Tibial nerve (tissue), 4 donors: ENCODE measurements at regions not wholly inside any gene's neighbourhood (a gene's known extent, or its start where the extent isn't known, plus 50 kb on each side); places are given as distances from the start of the nearest gene placed in this dataset.

Experiments
- DNase-seq, 2 donors: peaks; one replicate each; pipeline ENCODE4 v3.0.0-alpha.2; 2019; ENCODE audit warnings: low spot score in 2 of 2
- H3K27ac ChIP-seq, 4 donors: fragments of 200-600 bp; sonication (generic) in 3 of 4; one replicate each; pipeline ENCODE4 v1.5.1; 2017 to 2019; ENCODE audit warnings: mild to moderate bottlenecking in 1 of 4
- H3K27me3 ChIP-seq, 2 donors: fragments of 200-600 bp; sonication (generic) in 1 of 2; one replicate each; pipeline versions ENCODE4 v1.5.1 to v1.6.0; 2017 to 2019
- H3K36me3 ChIP-seq, 3 donors: fragments of 200-600 bp; sonication (generic); one replicate each; pipeline ENCODE4 v1.5.1; 2018 to 2019
- H3K4me1 ChIP-seq, 4 donors: fragments of 200-600 bp; sonication (generic) in 3 of 4; one replicate each; pipeline ENCODE4 v1.5.1; 2017 to 2019
- H3K4me3 ChIP-seq, 4 donors: fragments of 200-600 bp; sonication (generic) in 3 of 4; one replicate each; pipeline ENCODE4 v1.5.1; 2017 to 2019; ENCODE audit warnings: mild to moderate bottlenecking in 1 of 4, moderate library complexity in 1 of 4
- H3K9me3 ChIP-seq, 4 donors: fragments of 200-600 bp; sonication (generic) in 3 of 4; one replicate each; pipeline ENCODE4 v1.5.1; 2017 to 2019
- EP300 ChIP-seq, 2 donors: sonication (generic); formaldehyde crosslinking; IDR thresholded peaks; one replicate each; pipeline ENCODE4 v1.6.1; 2017; ENCODE audit warnings: antibody characterized with exemption in 2 of 2, mild to moderate bottlenecking in 1 of 2
- POLR2A ChIP-seq, 2 donors: fragments of 450-650 bp; IDR thresholded peaks; one replicate each; pipeline ENCODE4 v1.6.1; 2017; ENCODE audit warnings: antibody characterized with exemption in 2 of 2, mild to moderate bottlenecking in 2 of 2, moderate library complexity in 2 of 2
- WGBS, 2 donors: methylation state at CpG; one replicate each; pipeline ENCODE4 v1.1.5; 2018; 5-methylcytosine and 5-hydroxymethylcytosine counted together
- TF ChIP-seq, protein P1 (sequence below), 5 experiments: fragments of 200-600 bp in 3 of 5; fragments of 450-650 bp in 2 of 5; sonication (generic) in 3 of 5; IDR thresholded peaks; one replicate each; pipeline ENCODE4 v1.5.1; 2016 to 2019; ENCODE audit warnings: antibody characterized with exemption in 5 of 5, mild to moderate bottlenecking in 3 of 5, moderate library complexity in 2 of 5

- Histone ChIP-seq H3K27me3 (no peaks in the 10 kb centered on the region), H3K4me3 (no peak overlapping the region), H3K36me3 (no peaks in the 10 kb centered on the region), H3K9me3 (no peaks in the 10 kb centered on the region), H3K27ac (no peak overlapping the region), H3K4me1 (no peaks in the 10 kb centered on the region)
- 68 to 72% methylated on average over 4 of the region's 4 CpGs for WGBS, 2 donors
- TF ChIP-seq, protein P1, sequence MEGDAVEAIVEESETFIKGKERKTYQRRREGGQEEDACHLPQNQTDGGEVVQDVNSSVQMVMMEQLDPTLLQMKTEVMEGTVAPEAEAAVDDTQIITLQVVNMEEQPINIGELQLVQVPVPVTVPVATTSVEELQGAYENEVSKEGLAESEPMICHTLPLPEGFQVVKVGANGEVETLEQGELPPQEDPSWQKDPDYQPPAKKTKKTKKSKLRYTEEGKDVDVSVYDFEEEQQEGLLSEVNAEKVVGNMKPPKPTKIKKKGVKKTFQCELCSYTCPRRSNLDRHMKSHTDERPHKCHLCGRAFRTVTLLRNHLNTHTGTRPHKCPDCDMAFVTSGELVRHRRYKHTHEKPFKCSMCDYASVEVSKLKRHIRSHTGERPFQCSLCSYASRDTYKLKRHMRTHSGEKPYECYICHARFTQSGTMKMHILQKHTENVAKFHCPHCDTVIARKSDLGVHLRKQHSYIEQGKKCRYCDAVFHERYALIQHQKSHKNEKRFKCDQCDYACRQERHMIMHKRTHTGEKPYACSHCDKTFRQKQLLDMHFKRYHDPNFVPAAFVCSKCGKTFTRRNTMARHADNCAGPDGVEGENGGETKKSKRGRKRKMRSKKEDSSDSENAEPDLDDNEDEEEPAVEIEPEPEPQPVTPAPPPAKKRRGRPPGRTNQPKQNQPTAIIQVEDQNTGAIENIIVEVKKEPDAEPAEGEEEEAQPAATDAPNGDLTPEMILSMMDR (IDR thresholded peaks at IDR 0.05), result no peak
- no peak for DNase-seq
These were observed 130.6 kb downstream of the SMAD6 start for GRCh38 chr15:66832664-66833063.

- Histone ChIP-seq H3K27ac (no peak overlapping the region), H3K4me1 (no peaks in the 10 kb centered on the region), H3K27me3 (no peaks in the 10 kb centered on the region), H3K4me3 (no peak overlapping the region), H3K36me3 (no peaks in the 10 kb centered on the region), H3K9me3 (no peaks in the 10 kb centered on the region)
- DNase-seq, result no peak
- WGBS, 2 donors, result 93 to 97% methylated on average over 6 to 8 of the region's 8 CpGs
- TF ChIP-seq EP300 (IDR thresholded peaks at IDR 0.05) (no peak), POLR2A (IDR thresholded peaks at IDR 0.05) (no peak)
- TF ChIP-seq, protein P1 (IDR thresholded peaks at IDR 0.05), result no peak
These were observed 131.3 kb downstream of the SMAD6 start for GRCh38 chr15:66833371-66833770.

DNA sequence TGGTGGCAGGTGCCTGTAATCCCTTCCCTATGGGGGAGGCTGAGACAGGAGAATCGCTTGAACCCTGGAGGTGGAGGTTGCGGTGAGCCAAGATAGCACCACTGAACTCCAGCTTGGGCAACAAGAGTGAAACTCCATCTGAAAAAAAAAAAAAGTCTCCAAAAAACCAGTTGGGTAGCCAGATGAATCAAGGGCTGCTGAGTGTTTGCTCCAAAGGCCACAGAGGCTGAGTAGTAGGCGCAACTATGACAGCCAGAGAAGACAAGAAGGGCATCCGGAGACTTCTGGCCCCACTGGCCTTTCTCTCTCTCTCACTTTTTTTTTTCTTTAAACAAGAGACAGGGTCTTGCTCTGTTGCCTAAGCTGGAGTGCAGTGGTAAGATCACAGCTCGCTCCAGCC lies 131.8 kb downstream of the SMAD6 start:
- no peaks in the 10 kb centered on the region for H3K9me3 ChIP-seq
- no peak for DNase-seq
- no peaks in the 10 kb centered on the region for H3K27me3 ChIP-seq
- TF ChIP-seq, protein P1 (IDR thresholded peaks at IDR 0.05), result no peak
- TF ChIP-seq EP300 (IDR thresholded peaks at IDR 0.05) (no peak), POLR2A (IDR thresholded peaks at IDR 0.05) (no peak)
- WGBS, 2 donors, result 95 to 99% methylated on average over 5 of the region's 5 CpGs
- H3K4me1 ChIP-seq, result no peaks in the 10 kb centered on the region
- H3K4me3 ChIP-seq, result no peak overlapping the region
- no peak overlapping the region for H3K27ac ChIP-seq
- no peaks in the 10 kb centered on the region for H3K36me3 ChIP-seq

GRCh38 chr15:66834881-66835878 lies 133.1 kb downstream of the SMAD6 start:
- no peak for TF ChIP-seq EP300 (IDR thresholded peaks at IDR 0.05)
- TF ChIP-seq POLR2A (IDR thresholded peaks at IDR 0.05), result no peak
- TF ChIP-seq, protein P1 (IDR thresholded peaks at IDR 0.05), result no peak
- WGBS, 2 donors, result 80 to 81% methylated on average over 9 to 11 of the region's 11 CpGs
- H3K4me1 ChIP-seq, result peaks cover 0 to 12% (median 4%) of the 10 kb centered on the region in 4 donors
- no peaks in the 10 kb centered on the region for H3K27me3 ChIP-seq
- no peak overlapping the region for H3K27ac ChIP-seq
- no peaks in the 10 kb centered on the region for H3K36me3 ChIP-seq
- DNase-seq, result no peak
- H3K9me3 ChIP-seq, result no peaks in the 10 kb centered on the region
- H3K4me3 ChIP-seq, result no peak overlapping the region

- H3K4me1 ChIP-seq, result peaks cover 0 to 23% (median 7%) of the 10 kb centered on the region in 4 donors
- H3K27me3 ChIP-seq, result no peaks in the 10 kb centered on the region
- TF ChIP-seq, protein P1 (IDR thresholded peaks at IDR 0.05), result no peak
- TF ChIP-seq POLR2A (IDR thresholded peaks at IDR 0.05), result no peak
- no peak for TF ChIP-seq EP300 (IDR thresholded peaks at IDR 0.05)
- H3K36me3 ChIP-seq, result no peaks in the 10 kb centered on the region
- H3K9me3 ChIP-seq, result no peaks in the 10 kb centered on the region
- WGBS, 2 donors, result 76 to 88% methylated on average over 9 of the region's 9 CpGs
- no peak for DNase-seq
- H3K4me3 ChIP-seq, result no peak overlapping the region
- no peak overlapping the region for H3K27ac ChIP-seq
These were observed 134.4 kb downstream of the SMAD6 start for GRCh38 chr15:66836231-66837030.
